ENCODE measurements at regions not wholly inside any gene's neighbourhood (a gene's known extent, or its start where the extent isn't known, plus 50 kb on each side); places are given as distances from the start of the nearest gene placed in this dataset.

- Histone ChIP-seq H3K9me3 (no peaks in the 10 kb centered on the region), H3K27me3 (peaks cover 61% of the 10 kb centered on the region), H3K4me3 (ENCODE audit: low read depth in 1 of 2, low read length in 1 of 2) (no peak overlapping the region), H3K36me3 (no peaks in the 10 kb centered on the region), H3K27ac (no peak overlapping the region), H3K4me1 (ENCODE audit: control insufficient read depth in 1 of 2, insufficient read depth in 1 of 2, low read depth in 1 of 2, low read length in 1 of 2) (no peaks in the 10 kb centered on the region)
- TF ChIP-seq, protein P1, sequence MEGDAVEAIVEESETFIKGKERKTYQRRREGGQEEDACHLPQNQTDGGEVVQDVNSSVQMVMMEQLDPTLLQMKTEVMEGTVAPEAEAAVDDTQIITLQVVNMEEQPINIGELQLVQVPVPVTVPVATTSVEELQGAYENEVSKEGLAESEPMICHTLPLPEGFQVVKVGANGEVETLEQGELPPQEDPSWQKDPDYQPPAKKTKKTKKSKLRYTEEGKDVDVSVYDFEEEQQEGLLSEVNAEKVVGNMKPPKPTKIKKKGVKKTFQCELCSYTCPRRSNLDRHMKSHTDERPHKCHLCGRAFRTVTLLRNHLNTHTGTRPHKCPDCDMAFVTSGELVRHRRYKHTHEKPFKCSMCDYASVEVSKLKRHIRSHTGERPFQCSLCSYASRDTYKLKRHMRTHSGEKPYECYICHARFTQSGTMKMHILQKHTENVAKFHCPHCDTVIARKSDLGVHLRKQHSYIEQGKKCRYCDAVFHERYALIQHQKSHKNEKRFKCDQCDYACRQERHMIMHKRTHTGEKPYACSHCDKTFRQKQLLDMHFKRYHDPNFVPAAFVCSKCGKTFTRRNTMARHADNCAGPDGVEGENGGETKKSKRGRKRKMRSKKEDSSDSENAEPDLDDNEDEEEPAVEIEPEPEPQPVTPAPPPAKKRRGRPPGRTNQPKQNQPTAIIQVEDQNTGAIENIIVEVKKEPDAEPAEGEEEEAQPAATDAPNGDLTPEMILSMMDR (IDR thresholded peaks at IDR 0.05): no peak
Measured at GRCh38 chr6:43971776-43972126, 155.5 kb downstream of the MRPL14 start.

GRCh38 chr6:43970913-43971775 is 156.1 kb downstream of the MRPL14 start:
- TF ChIP-seq, protein P1 (IDR thresholded peaks at IDR 0.05): no peak
- H3K27ac ChIP-seq: no peak overlapping the region

DNA sequence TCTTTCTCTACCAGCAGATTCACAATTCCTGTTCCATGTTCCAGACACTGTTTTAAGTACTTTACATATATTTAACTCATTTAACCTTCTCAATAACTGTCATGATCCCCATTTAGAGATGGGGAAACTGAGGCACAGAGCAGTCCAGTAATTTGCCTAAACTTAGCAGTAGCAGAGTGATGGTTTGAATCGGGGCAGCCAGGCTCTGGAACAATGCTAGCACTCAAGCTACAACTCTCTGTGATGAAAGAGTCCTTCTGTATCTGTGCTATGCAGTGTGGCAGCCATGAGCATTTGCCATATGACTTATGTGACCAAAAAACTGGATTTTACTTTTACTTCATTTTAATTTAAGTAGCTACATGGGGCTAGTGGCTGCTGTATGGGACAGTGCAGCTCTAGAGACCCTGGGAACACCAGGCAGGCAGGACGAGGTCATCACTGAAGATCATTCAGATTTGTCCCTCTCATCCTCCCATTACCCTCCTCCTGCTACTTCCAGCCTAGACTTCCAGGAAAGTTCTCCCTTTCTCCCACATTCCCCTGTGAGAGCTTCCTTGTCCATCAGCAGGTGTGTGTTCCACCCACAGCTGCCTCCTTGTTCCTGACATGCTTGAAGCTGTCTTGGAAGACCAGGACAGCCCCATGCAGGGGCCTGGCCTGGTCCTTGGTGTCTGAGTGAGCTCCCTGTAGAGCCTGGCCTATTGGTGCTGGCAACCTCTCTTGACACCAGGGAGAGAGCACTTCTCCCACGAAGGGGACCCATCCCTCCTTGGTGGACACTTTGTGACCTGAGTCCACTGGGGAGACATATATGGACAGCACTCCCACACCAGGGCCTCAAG is 157.0 kb downstream of the MRPL14 start:
- H3K27me3 ChIP-seq: peaks cover 62% of the 10 kb centered on the region
- TF ChIP-seq, protein P1 (IDR thresholded peaks at IDR 0.05): no peak

More at GRCh38 chr6:43970913-43971775, 156.1 kb downstream of the MRPL14 start:
- Histone ChIP-seq H3K36me3 (no peaks in the 10 kb centered on the region), H3K9me3 (no peaks in the 10 kb centered on the region), H3K4me3 (ENCODE audit: low read depth in 1 of 2, low read length in 1 of 2) (no peak overlapping the region), H3K27me3 (peaks cover 62% of the 10 kb centered on the region), H3K4me1 (ENCODE audit: control insufficient read depth in 1 of 2, insufficient read depth in 1 of 2, low read depth in 1 of 2, low read length in 1 of 2) (no peaks in the 10 kb centered on the region)

DNA sequence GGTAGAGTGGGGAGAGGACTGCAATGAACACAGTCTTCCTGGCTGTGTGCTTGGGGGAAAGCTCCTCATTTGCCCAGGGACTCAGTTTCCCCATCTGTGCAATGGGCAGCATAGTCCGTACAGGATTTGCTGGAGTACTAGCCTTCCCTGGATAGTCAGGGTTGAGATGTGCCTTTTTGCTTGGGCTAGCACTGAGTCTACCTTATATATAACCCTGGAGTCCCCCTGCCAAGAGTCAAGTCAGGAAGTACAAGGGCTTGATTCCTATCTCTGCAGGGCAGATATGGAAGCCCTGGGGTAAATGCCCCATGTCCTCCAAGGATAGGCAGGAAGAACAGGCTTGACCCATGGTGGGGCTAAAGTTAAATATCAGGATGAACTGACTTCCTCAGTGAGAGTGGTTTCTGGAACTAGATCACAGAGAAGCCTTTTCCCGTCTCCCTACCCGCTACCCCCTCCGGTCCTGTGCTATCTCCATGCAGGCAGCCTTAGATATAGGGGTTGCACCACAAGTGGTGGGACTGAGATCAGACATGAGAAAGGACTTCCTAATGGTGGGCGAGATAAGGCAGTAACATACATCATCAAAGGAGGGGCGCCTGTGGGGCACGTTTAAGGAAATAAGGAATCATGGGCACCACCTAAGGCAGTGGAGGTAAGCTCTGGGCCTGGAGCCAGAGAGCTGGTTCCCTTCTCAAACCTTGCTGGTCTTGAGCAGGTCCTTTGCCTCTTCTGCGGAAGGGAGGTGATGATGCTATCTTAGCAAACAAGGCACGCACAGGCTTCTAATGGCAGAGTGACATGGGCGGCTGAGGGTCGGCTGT is 157.9 kb downstream of the MRPL14 start:
- Histone ChIP-seq H3K27ac (no peak overlapping the region), H3K9me3 (no peaks in the 10 kb centered on the region), H3K36me3 (no peaks in the 10 kb centered on the region), H3K4me3 (ENCODE audit: low read depth in 1 of 2, low read length in 1 of 2) (no peak overlapping the region), H3K27me3 (peaks cover 62% of the 10 kb centered on the region), H3K4me1 (ENCODE audit: control insufficient read depth in 1 of 2, insufficient read depth in 1 of 2, low read depth in 1 of 2, low read length in 1 of 2) (no peaks in the 10 kb centered on the region)
- TF ChIP-seq, protein P1 (IDR thresholded peaks at IDR 0.05): no peak

More for the DNA sequence above, 157.0 kb downstream of the MRPL14 start:
- H3K4me3 ChIP-seq (ENCODE audit: low read depth in 1 of 2, low read length in 1 of 2): no peak overlapping the region
- H3K9me3 ChIP-seq: no peaks in the 10 kb centered on the region
- no peak overlapping the region for H3K27ac ChIP-seq
- H3K4me1 ChIP-seq (ENCODE audit: control insufficient read depth in 1 of 2, insufficient read depth in 1 of 2, low read depth in 1 of 2, low read length in 1 of 2): no peaks in the 10 kb centered on the region
- no peaks in the 10 kb centered on the region for H3K36me3 ChIP-seq

Data from neutrophil (primary cell).